ENCODE measurements at regions not wholly inside any gene's neighbourhood (a gene's known extent, or its start where the extent isn't known, plus 50 kb on each side); places are given as distances from the start of the nearest gene placed in this dataset.

- TF ChIP-seq CTCF (conservative IDR thresholded peaks at IDR 0.05) (no peak), EZH2 (IDR thresholded peaks at IDR 0.05; ENCODE audit: low read depth) (no peak)
These were observed 167.0 kb upstream of the ITGA4 start for GRCh38 chr2:181290182-181290581.
